GM12874 (cell line): ENCODE measurements at regions not wholly inside any gene's neighbourhood (a gene's known extent, or its start where the extent isn't known, plus 50 kb on each side); places are given as distances from the start of the nearest gene placed in this dataset.

ENCODE experiments used
- TF ChIP-seq, protein P1 (sequence below): IDR thresholded peaks from 2 replicates; pipeline ENCODE4 v1.5.1; 2011; ENCODE audit warnings: low read depth, mild to moderate bottlenecking, control low read depth, low read length, moderate library complexity; ENCODE audit not compliant: insufficient read depth

DNA sequence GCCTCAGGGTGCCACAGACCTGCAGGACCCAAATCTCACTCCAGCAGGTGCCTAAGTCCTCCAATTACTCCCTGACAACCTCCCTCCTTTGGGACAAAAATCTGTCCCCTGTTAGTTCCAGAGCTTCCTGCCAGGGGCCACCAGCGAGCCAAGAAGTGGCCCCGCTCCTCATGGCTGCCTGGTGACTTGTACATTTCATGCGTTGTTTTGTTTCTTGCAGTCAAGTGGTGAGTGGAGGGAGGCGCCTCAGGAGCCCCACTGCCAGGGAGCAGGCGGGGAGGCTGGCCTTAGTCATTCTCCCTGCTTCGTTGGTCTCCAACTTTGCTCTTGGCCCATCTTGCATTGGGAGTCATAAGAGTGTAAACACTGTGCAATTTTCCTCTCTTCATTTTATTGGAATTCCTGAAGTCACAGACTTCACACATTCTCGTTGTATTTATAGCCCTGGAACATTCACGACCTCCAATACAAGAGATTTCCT, 81.3 kb downstream of the KCNF1 start:
- TF ChIP-seq, protein P1, sequence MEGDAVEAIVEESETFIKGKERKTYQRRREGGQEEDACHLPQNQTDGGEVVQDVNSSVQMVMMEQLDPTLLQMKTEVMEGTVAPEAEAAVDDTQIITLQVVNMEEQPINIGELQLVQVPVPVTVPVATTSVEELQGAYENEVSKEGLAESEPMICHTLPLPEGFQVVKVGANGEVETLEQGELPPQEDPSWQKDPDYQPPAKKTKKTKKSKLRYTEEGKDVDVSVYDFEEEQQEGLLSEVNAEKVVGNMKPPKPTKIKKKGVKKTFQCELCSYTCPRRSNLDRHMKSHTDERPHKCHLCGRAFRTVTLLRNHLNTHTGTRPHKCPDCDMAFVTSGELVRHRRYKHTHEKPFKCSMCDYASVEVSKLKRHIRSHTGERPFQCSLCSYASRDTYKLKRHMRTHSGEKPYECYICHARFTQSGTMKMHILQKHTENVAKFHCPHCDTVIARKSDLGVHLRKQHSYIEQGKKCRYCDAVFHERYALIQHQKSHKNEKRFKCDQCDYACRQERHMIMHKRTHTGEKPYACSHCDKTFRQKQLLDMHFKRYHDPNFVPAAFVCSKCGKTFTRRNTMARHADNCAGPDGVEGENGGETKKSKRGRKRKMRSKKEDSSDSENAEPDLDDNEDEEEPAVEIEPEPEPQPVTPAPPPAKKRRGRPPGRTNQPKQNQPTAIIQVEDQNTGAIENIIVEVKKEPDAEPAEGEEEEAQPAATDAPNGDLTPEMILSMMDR = no peak

DNA sequence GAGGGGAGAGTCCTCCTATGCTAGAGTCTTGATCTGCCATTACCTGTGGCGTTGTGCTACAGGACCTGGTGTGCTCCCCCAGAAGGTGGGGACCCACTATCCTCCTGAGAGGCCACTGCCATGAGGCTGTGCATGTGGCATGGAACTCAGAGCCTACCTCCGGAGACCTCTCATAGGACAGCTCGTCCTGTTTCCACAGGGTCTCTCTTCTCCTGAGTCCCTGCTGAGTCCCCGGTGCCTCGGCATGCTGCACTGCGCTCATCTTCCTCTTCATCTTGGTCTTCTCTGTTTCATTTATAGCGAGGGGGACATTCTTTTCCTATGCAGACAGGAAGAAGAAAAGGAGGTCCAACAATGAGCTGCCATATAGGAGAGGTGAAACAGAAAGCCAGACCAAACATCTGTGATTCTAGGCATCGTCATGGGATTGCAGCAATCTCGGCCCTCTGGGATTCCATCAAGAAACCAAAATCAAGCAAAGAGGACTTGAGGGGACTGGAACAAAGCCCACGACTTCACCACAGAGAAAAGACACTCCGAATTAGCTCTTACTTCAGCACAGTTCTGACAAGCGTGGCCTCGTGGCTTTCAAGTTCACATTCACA, 83.7 kb downstream of the KCNF1 start:
- TF ChIP-seq, protein P1 = no peak

DNA sequence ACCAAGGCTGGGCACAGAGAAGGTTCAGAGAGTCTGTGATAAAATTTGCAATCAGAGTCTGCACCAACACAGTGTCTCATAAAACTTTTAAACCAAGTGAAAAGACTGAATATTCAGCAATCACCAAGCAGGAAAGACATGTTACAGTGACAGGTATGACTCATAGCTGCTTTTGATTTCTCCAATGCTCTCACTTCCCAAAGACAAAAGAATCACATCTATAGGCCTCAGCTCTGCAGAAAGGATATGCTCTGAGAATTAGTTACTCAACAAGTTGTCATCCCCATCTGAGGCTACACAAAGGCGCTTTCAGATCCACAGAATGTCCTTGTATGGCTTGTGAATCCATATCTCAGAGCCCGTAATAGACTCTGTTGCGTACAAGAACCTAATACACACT, 92.5 kb downstream of the KCNF1 start:
- TF ChIP-seq, protein P1 = no peak

DNA sequence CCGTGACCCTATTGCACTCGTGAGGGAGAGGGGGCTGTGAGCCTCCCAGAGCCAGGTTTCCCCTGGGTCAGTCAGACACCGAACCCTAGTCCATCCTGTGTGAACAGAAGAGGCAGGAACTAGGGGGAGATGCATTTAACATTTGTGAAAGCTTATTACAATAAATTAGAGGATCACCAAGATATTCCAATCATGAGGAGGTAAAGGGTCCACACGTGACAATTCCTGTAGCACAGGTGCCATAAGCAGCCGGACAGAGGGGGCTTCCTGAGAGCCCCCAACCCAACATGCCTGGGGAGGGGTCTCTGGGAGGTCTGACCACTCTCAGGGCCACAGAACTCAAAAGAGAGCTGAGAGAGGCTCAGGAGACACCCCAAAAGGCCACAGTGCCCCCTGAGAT, 93.3 kb downstream of the KCNF1 start:
- TF ChIP-seq, protein P1 = no peak

DNA sequence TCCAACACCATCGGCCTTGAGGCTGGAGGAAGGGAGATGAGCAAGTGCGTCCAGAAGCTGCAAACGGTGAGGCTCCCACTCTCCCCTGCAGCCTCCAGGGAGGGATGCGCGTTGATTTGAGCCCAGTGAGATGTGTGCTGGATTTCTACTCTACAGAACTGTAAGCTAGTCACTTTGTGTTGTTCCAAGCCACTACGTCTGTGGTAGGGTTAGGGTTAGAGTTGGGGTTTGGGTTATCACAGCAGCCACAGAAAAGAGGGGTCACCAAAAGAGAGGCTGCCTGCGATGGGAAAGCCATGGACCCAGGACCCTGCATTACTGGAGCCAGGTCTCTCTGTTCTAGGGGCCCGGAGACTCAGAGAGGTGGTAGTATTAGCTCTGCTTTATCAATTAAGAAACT, 94.5 kb downstream of the KCNF1 start:
- TF ChIP-seq, protein P1 = no peak

DNA sequence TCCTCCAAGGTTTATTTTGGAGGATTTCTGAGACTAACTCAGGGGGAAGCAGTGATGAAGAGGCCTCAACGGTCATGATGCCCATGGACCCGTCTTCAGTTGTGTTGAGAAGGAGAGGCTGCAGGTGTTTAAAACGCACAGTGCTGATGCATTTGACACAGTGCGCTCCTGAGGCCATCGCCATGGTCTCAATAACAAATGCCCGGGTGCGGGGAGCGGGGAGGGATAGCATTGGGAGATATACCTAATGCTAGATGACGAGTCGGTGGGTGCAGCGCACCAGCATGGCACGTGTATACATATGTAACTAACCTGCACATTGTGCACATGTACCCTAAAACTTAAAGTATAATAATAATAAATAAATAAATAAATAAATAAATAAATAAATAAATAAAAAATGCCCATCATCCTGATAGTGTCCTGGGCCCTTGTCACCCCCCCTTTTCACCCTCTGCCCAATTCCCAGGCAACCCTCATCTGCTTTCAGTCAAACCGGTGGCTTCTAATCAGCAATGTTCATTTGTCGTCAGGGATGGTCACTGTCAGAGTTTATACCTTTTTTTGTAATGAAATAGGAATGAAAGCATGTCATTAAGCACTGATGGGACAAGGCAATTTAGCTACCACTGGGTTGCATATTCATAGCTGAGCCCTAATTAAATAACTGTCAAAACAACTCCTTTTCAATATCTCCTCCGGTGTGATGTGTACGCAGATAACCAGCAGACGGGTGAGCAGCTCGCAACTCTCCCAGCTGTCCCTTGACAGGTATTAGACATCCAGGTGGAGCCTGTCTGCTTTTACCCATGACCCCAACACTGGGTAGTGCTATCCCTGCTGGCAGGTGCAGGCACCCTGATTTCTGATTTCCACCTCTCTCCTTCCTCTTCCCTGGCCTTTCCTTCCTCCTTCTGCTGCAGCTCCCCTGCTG, 95.9 kb downstream of the KCNF1 start:
- TF ChIP-seq, protein P1 = no peak

DNA sequence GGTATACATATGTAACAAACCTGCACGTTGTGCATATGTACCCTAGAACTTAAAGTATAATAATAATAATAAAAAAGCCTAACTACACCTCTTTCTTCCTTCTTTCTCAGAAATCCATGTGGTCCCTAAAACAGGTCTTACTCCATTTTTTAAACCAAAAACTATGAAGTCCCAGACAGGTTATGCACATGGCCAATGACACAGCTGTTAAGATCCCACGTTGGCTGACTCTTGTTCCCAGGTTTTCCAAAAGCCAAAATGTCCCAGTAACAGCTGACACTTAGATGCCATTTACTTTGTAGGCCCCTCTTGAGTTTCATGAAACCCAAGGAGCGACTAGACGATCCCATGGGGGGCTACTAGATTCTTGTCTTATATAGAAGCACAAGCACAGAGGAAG, 97.0 kb downstream of the KCNF1 start:
- TF ChIP-seq, protein P1 = no peak
